ENCODE measurements at regions not wholly inside any gene's neighbourhood (a gene's known extent, or its start where the extent isn't known, plus 50 kb on each side); places are given as distances from the start of the nearest gene placed in this dataset.

GRCh38 chr5:124596595-124597421 lies 149.6 kb downstream of the ZNF608 start:
- Histone ChIP-seq H3K36me3 (replicated peaks in 1 of 2; ENCODE audit: control insufficient read depth in 1 of 2, insufficient read depth in 2 of 2, low read length in 1 of 2) (no peaks in the 10 kb centered on the region), H4K20me1 (ENCODE audit: insufficient read depth) (no peaks in the 10 kb centered on the region), H3K27me3 (ENCODE audit: insufficient read depth) (no peaks in the 10 kb centered on the region), H3K9me3 (no peaks in the 10 kb centered on the region), H3K4me1 (ENCODE audit: control insufficient read depth in 1 of 2, insufficient read depth in 2 of 2, low read depth in 1 of 2, low read length in 1 of 2) (peaks cover 9 to 12% of the 10 kb centered on the region in 2 experiments), H3F3A (replicated peaks; ENCODE audit: insufficient read depth) (no peaks in the 10 kb centered on the region), H3K4me2 (no peak overlapping the region), H3K27ac (ENCODE audit: low read depth in 2 of 2, low read length in 1 of 2) (no peak overlapping the region), H2AFZ (ENCODE audit: low read depth) (no peak overlapping the region), H3K79me2 (ENCODE audit: insufficient read depth) (no peaks in the 10 kb centered on the region), H3K9me2 (no peaks in the 10 kb centered on the region), H3K9ac (no peak overlapping the region), H3K4me3 (ENCODE audit: low read depth in 2 of 2, low read length in 1 of 2) (no peak overlapping the region)
- POLR2A ChIA-PET: no interaction called here
- CTCF ChIA-PET: interaction anchor here (1.3 kb wide), 1 partner anchor 21 kb away, joined by 4 read pairs; no protein-coding TSS in a partner anchor
- 53% methylated on average over 5 of the region's 5 CpGs for WGBS (ENCODE audit: low lambda C conversion rate)
- no peak for DNase-seq
- TF ChIP-seq FOSL2 (IDR thresholded peaks at IDR 0.05; ENCODE audit: borderline replicate concordance, low read depth) (peak; percentile 77; the same call in 1 of the 2 replicates), RFX5 (IDR thresholded peaks at IDR 0.05; ENCODE audit: low read length) (no peak), SMC3 (IDR thresholded peaks at IDR 0.05; ENCODE audit: low read depth, low read length) (no peak), TAF1 (IDR thresholded peaks at IDR 0.05; ENCODE audit: borderline replicate concordance, low read depth, low read length) (no peak), FOXJ3 (CRISPR knock-in tag; IDR thresholded peaks at IDR 0.05) (no peak), REST (IDR thresholded peaks at IDR 0.05; ENCODE audit: low read depth, low read length) (no peak), CHD2 (IDR thresholded peaks at IDR 0.05; ENCODE audit: low read length, partially characterized antibody) (no peak), ZBTB33 (IDR thresholded peaks at IDR 0.05; ENCODE audit: borderline replicate concordance, low read depth) (no peak), GABPA (IDR thresholded peaks at IDR 0.05; ENCODE audit: low read depth) (no peak), RCOR1 (IDR thresholded peaks at IDR 0.05; ENCODE audit: low read length) (no peak), RAD21 (IDR thresholded peaks at IDR 0.05; ENCODE audit: low read length) (no peak), EZH2phosphoT487 (IDR thresholded peaks at IDR 0.05; ENCODE audit: borderline replicate concordance, low read depth) (no peak), RXRA (IDR thresholded peaks at IDR 0.05; ENCODE audit: borderline replicate concordance, low read depth) (no peak; the same call in 1 of the 2 replicates), TCF12 (IDR thresholded peaks at IDR 0.05) (peak; percentile 43), ELF1 (IDR thresholded peaks at IDR 0.05) (no peak), YY1 (IDR thresholded peaks at IDR 0.05; ENCODE audit: low read depth) (no peak), FOXM1 (IDR thresholded peaks at IDR 0.05; ENCODE audit: low read depth) (no peak), POLR2AphosphoS5 (IDR thresholded peaks at IDR 0.05; ENCODE audit: low read depth, low read length) (no peak)
- TF ChIP-seq, protein P1, sequence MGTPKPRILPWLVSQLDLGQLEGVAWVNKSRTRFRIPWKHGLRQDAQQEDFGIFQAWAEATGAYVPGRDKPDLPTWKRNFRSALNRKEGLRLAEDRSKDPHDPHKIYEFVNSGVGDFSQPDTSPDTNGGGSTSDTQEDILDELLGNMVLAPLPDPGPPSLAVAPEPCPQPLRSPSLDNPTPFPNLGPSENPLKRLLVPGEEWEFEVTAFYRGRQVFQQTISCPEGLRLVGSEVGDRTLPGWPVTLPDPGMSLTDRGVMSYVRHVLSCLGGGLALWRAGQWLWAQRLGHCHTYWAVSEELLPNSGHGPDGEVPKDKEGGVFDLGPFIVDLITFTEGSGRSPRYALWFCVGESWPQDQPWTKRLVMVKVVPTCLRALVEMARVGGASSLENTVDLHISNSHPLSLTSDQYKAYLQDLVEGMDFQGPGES (IDR thresholded peaks at IDR 0.05; ENCODE audit: low read depth, low read length): no peak
- TF ChIP-seq, protein P2, sequence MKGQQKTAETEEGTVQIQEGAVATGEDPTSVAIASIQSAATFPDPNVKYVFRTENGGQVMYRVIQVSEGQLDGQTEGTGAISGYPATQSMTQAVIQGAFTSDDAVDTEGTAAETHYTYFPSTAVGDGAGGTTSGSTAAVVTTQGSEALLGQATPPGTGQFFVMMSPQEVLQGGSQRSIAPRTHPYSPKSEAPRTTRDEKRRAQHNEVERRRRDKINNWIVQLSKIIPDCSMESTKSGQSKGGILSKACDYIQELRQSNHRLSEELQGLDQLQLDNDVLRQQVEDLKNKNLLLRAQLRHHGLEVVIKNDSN (IDR thresholded peaks at IDR 0.05; ENCODE audit: borderline replicate concordance, low read depth): 0 out of 2 replicates have a peak, but pooled peaks have one; percentile 41
- TF ChIP-seq, protein P3, sequence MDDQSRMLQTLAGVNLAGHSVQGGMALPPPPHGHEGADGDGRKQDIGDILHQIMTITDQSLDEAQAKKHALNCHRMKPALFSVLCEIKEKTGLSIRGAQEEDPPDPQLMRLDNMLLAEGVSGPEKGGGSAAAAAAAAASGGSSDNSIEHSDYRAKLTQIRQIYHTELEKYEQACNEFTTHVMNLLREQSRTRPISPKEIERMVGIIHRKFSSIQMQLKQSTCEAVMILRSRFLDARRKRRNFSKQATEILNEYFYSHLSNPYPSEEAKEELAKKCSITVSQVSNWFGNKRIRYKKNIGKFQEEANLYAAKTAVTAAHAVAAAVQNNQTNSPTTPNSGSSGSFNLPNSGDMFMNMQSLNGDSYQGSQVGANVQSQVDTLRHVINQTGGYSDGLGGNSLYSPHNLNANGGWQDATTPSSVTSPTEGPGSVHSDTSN (IDR thresholded peaks at IDR 0.05): peak; percentile 62
- TF ChIP-seq, protein P4, sequence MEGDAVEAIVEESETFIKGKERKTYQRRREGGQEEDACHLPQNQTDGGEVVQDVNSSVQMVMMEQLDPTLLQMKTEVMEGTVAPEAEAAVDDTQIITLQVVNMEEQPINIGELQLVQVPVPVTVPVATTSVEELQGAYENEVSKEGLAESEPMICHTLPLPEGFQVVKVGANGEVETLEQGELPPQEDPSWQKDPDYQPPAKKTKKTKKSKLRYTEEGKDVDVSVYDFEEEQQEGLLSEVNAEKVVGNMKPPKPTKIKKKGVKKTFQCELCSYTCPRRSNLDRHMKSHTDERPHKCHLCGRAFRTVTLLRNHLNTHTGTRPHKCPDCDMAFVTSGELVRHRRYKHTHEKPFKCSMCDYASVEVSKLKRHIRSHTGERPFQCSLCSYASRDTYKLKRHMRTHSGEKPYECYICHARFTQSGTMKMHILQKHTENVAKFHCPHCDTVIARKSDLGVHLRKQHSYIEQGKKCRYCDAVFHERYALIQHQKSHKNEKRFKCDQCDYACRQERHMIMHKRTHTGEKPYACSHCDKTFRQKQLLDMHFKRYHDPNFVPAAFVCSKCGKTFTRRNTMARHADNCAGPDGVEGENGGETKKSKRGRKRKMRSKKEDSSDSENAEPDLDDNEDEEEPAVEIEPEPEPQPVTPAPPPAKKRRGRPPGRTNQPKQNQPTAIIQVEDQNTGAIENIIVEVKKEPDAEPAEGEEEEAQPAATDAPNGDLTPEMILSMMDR (IDR thresholded peaks at IDR 0.05): no peak

Measured in SK-N-SH (cell line).